Panc1 (cell line): ENCODE measurements at regions not wholly inside any gene's neighbourhood (a gene's known extent, or its start where the extent isn't known, plus 50 kb on each side); places are given as distances from the start of the nearest gene placed in this dataset.

Experiments
- ATAC-seq: fragments of 200-7000 bp; cut with Tn5 transposase; 2 replicates; pipeline ENCODE4 v1.9.1; 2020; ENCODE audit warnings: mild to moderate bottlenecking, moderate library complexity
- BruUV-seq: library from RNA; stranded (reverse); fragments of 400-500 nt; replicated peaks from 2 replicates; lab custom pipeline; 2021; lab: Mats Ljungman, UMichigan
- CTCF ChIA-PET: fragments of 300-600 bp; sonication (Branson Sonifier 250); formaldehyde crosslinking; loops from one replicate; lab custom pipeline; 2022; ENCODE audit warnings: antibody characterized with exemption; lab: Charles Lee
- POLR2A ChIA-PET: fragments of 300-600 bp; sonication (Branson Sonifier 250); formaldehyde crosslinking; loops from one replicate; lab custom pipeline; 2022; ENCODE audit warnings: antibody characterized with exemption; lab: Charles Lee
- DNase-seq: peaks from one replicate; pipeline ENCODE4 v3.0.0-alpha.2; 2010; ENCODE audit warnings: low read depth, low spot score
- H3K27ac ChIP-seq: 2 replicates; pipeline ENCODE4 v1.5.1; 2011; ENCODE audit warnings: mild to moderate bottlenecking, low read length, inconsistent platforms
- H3K27me3 ChIP-seq: fragments of 200-500 bp; sonication (Bioruptor generic); 2 replicates; pipeline ENCODE4 v1.6.0; 2014; ENCODE audit warnings: low read length, inconsistent platforms; ENCODE audit not compliant: control insufficient read depth, insufficient read depth
- H3K36me3 ChIP-seq: fragments of 200-500 bp; sonication (Bioruptor generic); 2 replicates; pipeline ENCODE4 v1.5.1; 2014; ENCODE audit warnings: inconsistent platforms, mild to moderate bottlenecking, low read length, moderate library complexity; ENCODE audit not compliant: control insufficient read depth, insufficient read depth
- H3K4me1 ChIP-seq: 2 replicates; pipeline ENCODE4 v1.5.1; 2011; ENCODE audit warnings: inconsistent platforms, mild to moderate bottlenecking, low read length, moderate library complexity; ENCODE audit not compliant: control insufficient read depth, insufficient read depth
- H3K4me3 ChIP-seq, 2 experiments: 2 replicates each; pipeline ENCODE4 v1.5.1; 2011 to 2012; ENCODE audit warnings: low read depth in 2 of 2, low read length in 2 of 2, mild to moderate bottlenecking in 2 of 2, inconsistent platforms in 1 of 2, moderate library complexity in 1 of 2
- H3K9me3 ChIP-seq: fragments of 200-500 bp; sonication (Bioruptor generic); 2 replicates; pipeline ENCODE4 v1.5.1; 2014; ENCODE audit warnings: low read depth, mild to moderate bottlenecking, inconsistent platforms, low read length, moderate library complexity; ENCODE audit not compliant: control insufficient read depth, insufficient read depth
- POLR2AphosphoS5 ChIP-seq: IDR thresholded peaks from 2 replicates; pipeline ENCODE4 v1.6.1; 2012; ENCODE audit warnings: mild to moderate bottlenecking, low read depth, low read length, moderate library complexity
- SIN3A ChIP-seq: IDR thresholded peaks from 2 replicates; pipeline ENCODE4 v1.6.1; 2012; ENCODE audit warnings: low read depth, mild to moderate bottlenecking, low read length, moderate library complexity, borderline replicate concordance; ENCODE audit not compliant: insufficient read depth
- TCF7L2 ChIP-seq: IDR thresholded peaks from 2 replicates; pipeline ENCODE4 v1.6.1; 2011; ENCODE audit warnings: mild to moderate bottlenecking, low read depth, low read length, inconsistent platforms
- in situ Hi-C: cut with HindIII; loops from 2 replicates; pipeline ENCODE4 v1.10.0; 2016; ENCODE audit warnings: low sequenced_read_pairs, low pct_unique_long_range_greater_than_20kb
- intact Hi-C: fragments of 100-400 bp; cut with micrococcal nuclease; formaldehyde crosslinking; loops from one replicate; pipeline ENCODE4 v1.10.0; 2022; ENCODE audit not compliant: unreplicated experiment
- TF ChIP-seq, protein P1 (sequence below): fragments of 450-650 bp; IDR thresholded peaks from 2 replicates; pipeline ENCODE4 v1.5.1; 2017; ENCODE audit warnings: mild to moderate bottlenecking
- TF ChIP-seq, protein P2 (sequence below), 2 experiments: IDR thresholded peaks; 2 replicates each; pipeline ENCODE4 v1.6.1; 2011 to 2012; ENCODE audit warnings: low read depth in 2 of 2, control low read depth in 1 of 2, low read length in 1 of 2, mild to moderate bottlenecking in 1 of 2, moderate library complexity in 1 of 2; ENCODE audit not compliant: insufficient read depth in 1 of 2

DNA sequence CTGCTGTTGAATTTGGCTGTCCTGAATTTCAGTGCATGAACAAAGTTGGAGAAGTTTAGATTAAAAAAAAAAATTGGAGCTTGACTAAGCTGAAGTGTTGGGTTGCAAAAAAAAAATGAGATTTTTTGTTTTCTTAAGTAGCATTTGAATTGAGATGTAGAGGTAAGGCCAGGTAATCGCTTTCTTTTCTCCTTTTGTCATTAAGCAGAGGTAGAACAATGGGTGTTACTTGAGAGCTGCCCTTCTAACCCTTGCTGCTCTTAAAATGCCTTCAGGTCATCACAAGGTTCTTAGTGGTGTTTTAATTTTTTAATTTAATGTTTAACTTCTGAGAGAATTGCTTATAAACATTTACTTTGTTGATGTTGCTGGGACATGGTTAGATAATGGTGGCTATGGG is 84.1 kb upstream of the PRDM1 start:
- CTCF ChIA-PET, result no interaction called here
- in situ Hi-C loops (no loop called here), intact Hi-C loops (no loop called here)
- H3K27ac ChIP-seq, result no peak overlapping the region
- no peaks in the 10 kb centered on the region for H3K4me1 ChIP-seq
- ATAC-seq, result no peak
- BruUV-seq, result no TSS peak
- no peak for DNase-seq
- no peaks in the 10 kb centered on the region for H3K36me3 ChIP-seq
- TF ChIP-seq POLR2AphosphoS5 (no peak), SIN3A (no peak), TCF7L2 (no peak)
- TF ChIP-seq, protein P1, sequence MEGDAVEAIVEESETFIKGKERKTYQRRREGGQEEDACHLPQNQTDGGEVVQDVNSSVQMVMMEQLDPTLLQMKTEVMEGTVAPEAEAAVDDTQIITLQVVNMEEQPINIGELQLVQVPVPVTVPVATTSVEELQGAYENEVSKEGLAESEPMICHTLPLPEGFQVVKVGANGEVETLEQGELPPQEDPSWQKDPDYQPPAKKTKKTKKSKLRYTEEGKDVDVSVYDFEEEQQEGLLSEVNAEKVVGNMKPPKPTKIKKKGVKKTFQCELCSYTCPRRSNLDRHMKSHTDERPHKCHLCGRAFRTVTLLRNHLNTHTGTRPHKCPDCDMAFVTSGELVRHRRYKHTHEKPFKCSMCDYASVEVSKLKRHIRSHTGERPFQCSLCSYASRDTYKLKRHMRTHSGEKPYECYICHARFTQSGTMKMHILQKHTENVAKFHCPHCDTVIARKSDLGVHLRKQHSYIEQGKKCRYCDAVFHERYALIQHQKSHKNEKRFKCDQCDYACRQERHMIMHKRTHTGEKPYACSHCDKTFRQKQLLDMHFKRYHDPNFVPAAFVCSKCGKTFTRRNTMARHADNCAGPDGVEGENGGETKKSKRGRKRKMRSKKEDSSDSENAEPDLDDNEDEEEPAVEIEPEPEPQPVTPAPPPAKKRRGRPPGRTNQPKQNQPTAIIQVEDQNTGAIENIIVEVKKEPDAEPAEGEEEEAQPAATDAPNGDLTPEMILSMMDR, result no peak
- TF ChIP-seq, protein P2, sequence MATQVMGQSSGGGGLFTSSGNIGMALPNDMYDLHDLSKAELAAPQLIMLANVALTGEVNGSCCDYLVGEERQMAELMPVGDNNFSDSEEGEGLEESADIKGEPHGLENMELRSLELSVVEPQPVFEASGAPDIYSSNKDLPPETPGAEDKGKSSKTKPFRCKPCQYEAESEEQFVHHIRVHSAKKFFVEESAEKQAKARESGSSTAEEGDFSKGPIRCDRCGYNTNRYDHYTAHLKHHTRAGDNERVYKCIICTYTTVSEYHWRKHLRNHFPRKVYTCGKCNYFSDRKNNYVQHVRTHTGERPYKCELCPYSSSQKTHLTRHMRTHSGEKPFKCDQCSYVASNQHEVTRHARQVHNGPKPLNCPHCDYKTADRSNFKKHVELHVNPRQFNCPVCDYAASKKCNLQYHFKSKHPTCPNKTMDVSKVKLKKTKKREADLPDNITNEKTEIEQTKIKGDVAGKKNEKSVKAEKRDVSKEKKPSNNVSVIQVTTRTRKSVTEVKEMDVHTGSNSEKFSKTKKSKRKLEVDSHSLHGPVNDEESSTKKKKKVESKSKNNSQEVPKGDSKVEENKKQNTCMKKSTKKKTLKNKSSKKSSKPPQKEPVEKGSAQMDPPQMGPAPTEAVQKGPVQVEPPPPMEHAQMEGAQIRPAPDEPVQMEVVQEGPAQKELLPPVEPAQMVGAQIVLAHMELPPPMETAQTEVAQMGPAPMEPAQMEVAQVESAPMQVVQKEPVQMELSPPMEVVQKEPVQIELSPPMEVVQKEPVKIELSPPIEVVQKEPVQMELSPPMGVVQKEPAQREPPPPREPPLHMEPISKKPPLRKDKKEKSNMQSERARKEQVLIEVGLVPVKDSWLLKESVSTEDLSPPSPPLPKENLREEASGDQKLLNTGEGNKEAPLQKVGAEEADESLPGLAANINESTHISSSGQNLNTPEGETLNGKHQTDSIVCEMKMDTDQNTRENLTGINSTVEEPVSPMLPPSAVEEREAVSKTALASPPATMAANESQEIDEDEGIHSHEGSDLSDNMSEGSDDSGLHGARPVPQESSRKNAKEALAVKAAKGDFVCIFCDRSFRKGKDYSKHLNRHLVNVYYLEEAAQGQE (IDR thresholded peaks at IDR 0.05; ENCODE audit: insufficient read depth in 1 of 2, low read depth in 2 of 2, low read length in 1 of 2), result no peak
- no peaks in the 10 kb centered on the region; the same call in 1 of the 2 replicates for H3K27me3 ChIP-seq
- POLR2A ChIA-PET, result no interaction called here
- no peak overlapping the region for H3K4me3 ChIP-seq
- H3K9me3 ChIP-seq, result no peaks in the 10 kb centered on the region

DNA sequence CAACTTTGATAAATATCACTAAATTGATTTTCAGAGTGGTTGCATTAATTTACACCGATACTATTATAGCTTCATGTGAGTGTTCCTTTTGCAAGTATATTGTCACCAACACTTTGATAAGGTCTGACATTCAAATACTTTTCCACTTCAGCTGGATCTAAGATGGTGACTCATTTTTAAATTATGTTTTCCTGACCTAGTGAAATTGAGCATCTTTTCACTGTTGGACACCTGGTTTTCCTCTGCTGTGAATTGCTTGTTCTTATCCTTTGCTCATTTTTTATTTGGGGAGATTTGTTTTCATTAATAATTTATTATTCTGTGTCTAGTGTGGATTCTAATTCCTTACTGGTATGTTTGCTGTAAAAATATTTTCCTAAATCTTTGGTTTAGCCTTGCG is 85.2 kb upstream of the PRDM1 start:
- intact Hi-C loops, result no loop called here
- no TSS peak for BruUV-seq
- DNase-seq (no peak), ATAC-seq (no peak)
- TF ChIP-seq, protein P1, result no peak
- TF ChIP-seq TCF7L2, result no peak
- TF ChIP-seq POLR2AphosphoS5, result no peak
- TF ChIP-seq, protein P2 (IDR thresholded peaks at IDR 0.05; ENCODE audit: insufficient read depth in 1 of 2, low read depth in 2 of 2, low read length in 1 of 2), result no peak
- no peak for TF ChIP-seq SIN3A
- Histone ChIP-seq H3K4me1 (no peaks in the 10 kb centered on the region), H3K9me3 (no peaks in the 10 kb centered on the region), H3K27me3 (no peaks in the 10 kb centered on the region; the same call in 1 of the 2 replicates), H3K36me3 (no peaks in the 10 kb centered on the region), H3K27ac (no peak overlapping the region), H3K4me3 (no peak overlapping the region)
- ChIA-PET POLR2A (no interaction called here), CTCF (no interaction called here)
- in situ Hi-C loops, result no loop called here
